ENCODE measurements at regions not wholly inside any gene's neighbourhood (a gene's known extent, or its start where the extent isn't known, plus 50 kb on each side); places are given as distances from the start of the nearest gene placed in this dataset.

GRCh38 chr13:105410602-105411001 lies 1124.9 kb downstream of the EFNB2 start:
- DNase-seq = peak; percentile 43

- no peak for DNase-seq
Measured at GRCh38 chr13:105406551-105406950, 1128.9 kb downstream of the EFNB2 start.

GRCh38 chr13:105403086-105403485 lies 1132.4 kb downstream of the EFNB2 start:
- DNase-seq = no peak

- no peak for DNase-seq
Measured at GRCh38 chr13:105395041-105395440, 1140.4 kb downstream of the EFNB2 start.

GRCh38 chr13:105389373-105389772 lies 1146.1 kb downstream of the EFNB2 start:
- no peak for DNase-seq

GRCh38 chr13:105377452-105377851 lies 1158.0 kb downstream of the EFNB2 start:
- DNase-seq = no peak

- DNase-seq = no peak
Measured at GRCh38 chr13:105370011-105370650, 1165.3 kb downstream of the EFNB2 start.

- no peak for DNase-seq
Measured at GRCh38 chr13:105368781-105369180, 1166.7 kb downstream of the EFNB2 start.

- DNase-seq = no peak
Measured at GRCh38 chr13:105365831-105366230, 1169.6 kb downstream of the EFNB2 start.

- no peak for DNase-seq
Measured at GRCh38 chr13:105365021-105365550, 1170.4 kb downstream of the EFNB2 start.

GRCh38 chr13:105364191-105364590 lies 1171.3 kb downstream of the EFNB2 start:
- DNase-seq = no peak

GRCh38 chr13:105363261-105364190 lies 1171.9 kb downstream of the EFNB2 start:
- no peak for DNase-seq

GRCh38 chr13:105353654-105354053 lies 1181.8 kb downstream of the EFNB2 start:
- no peak for DNase-seq

- DNase-seq = no peak
Measured at GRCh38 chr13:105349082-105349723, 1186.3 kb downstream of the EFNB2 start.

- peak; percentile 82 for DNase-seq
Measured at GRCh38 chr13:105346141-105346775, 1189.2 kb downstream of the EFNB2 start.

- no peak for DNase-seq
Measured at GRCh38 chr13:105345730-105346129, 1189.7 kb downstream of the EFNB2 start.

- DNase-seq = no peak
Measured at GRCh38 chr13:105345131-105345530, 1190.3 kb downstream of the EFNB2 start.

- DNase-seq = peak; percentile 25
Measured at GRCh38 chr13:105343134-105343806, 1192.2 kb downstream of the EFNB2 start.

- DNase-seq = no peak
Measured at GRCh38 chr13:105342281-105342820, 1193.1 kb downstream of the EFNB2 start.

- DNase-seq = no peak
Measured at GRCh38 chr13:105341758-105342157, 1193.7 kb downstream of the EFNB2 start.

GRCh38 chr13:105341256-105341655 lies 1194.2 kb downstream of the EFNB2 start:
- no peak for DNase-seq

- no peak for DNase-seq
Measured at GRCh38 chr13:105340061-105340606, 1195.3 kb downstream of the EFNB2 start.

All from EL (cell line).